Activated CD8-positive, alpha-beta memory T cell treated with anti-CD3 and anti-CD28 coated beads, Interleukin-2, amount 50 U/mL, for 1 hour (primary cell): ENCODE measurements at regions not wholly inside any gene's neighbourhood (a gene's known extent, or its start where the extent isn't known, plus 50 kb on each side); places are given as distances from the start of the nearest gene placed in this dataset.

Source experiments
- DNase-seq: peaks from one replicate; pipeline ENCODE4 v3.0.0-alpha.2; 2020; ENCODE audit errors: extremely low read depth

DNA sequence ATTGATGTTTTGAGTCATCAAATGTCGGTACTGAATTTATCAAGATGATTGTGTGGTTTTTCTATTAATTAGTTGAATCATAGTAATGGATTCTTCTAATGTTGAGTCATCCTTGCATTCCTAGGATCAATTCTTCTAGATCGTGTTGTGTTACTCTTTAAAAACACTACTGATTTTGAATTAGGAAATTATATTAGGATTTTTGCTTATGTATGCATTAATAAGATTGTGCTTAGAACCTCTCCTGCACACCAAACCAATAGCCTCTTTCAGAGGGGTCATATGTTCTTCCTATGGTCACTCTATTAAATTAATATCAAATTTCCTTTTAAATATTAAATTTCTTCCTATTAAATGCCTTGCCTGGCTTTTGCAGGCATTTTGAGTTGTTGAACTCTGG is 151.7 kb upstream of the TOPAZ1 start:
- DNase-seq, result no peak

DNA sequence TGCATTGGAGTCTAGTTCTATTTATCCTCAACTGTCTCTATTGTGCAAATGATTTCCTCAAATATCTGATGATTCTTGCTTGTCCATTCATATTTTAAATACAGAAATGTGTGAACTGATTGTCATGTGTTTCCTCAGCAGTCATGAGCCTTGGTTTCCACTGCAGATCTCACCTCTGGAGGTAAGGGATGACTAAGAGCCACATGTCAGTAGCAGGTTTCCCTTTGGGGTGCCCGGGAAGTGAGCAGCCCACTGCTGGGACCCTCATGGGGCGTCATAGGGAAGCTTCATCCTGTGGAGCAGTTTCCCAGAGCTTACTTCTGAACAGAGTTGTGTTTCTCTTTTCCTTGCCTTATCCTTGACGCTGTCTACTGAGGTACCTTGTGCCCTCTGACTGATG is 149.2 kb upstream of the TOPAZ1 start:
- DNase-seq, result no peak

DNA sequence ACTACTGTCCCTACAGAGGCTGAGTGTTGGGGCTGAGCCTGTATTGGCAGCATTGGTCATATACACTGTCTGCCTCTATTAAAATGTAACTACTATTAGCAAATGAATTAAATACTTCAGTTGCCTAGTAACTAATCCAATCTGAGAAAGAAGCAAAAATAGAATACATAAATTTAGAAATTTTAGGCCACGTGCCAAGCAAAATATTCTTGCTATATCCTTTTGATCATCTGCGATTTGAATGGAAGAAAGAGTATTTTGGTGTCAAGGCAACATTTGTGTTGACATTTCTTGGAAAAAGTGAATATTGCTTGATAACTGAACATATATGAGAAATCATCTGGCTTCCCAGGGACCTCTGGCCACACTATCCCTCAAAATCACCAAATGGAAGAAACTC is 148.2 kb upstream of the TOPAZ1 start:
- DNase-seq, result no peak

DNA sequence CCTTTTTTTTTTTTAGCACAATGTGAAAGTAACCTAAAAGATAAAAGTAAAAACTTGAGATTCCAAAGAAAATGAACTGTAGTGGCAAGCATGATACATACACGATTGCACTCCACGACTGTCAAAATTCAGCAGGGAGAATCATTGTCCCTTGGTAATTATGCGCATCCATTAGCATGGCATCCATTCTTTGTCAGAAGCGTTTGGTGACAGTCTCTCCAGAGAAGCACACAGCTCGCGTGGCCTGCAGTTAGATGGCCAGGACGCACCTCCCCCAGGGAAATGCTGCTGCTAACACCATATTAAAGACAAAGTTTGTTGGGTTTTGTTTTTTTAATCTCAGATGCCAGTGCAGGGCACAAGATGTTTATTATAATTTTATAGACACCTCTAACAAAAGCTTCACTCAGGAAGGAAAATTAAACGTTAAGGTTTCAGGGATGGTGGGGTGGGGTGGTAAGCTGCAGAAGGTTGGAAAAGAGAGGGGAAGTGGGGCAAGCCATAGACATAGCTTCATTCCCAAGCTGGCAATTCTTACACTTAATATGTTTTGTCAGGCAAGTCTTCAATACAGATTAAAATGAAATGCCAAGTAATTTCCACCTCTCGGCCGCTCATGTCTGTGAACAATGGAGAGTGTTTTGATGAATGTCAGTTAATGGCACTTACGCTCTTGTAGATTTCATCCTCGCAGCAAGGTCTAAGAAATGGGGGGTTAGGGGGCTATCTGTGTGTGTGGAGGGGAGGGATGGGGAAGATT is 142.8 kb upstream of the TOPAZ1 start:
- DNase-seq, result no peak

DNA sequence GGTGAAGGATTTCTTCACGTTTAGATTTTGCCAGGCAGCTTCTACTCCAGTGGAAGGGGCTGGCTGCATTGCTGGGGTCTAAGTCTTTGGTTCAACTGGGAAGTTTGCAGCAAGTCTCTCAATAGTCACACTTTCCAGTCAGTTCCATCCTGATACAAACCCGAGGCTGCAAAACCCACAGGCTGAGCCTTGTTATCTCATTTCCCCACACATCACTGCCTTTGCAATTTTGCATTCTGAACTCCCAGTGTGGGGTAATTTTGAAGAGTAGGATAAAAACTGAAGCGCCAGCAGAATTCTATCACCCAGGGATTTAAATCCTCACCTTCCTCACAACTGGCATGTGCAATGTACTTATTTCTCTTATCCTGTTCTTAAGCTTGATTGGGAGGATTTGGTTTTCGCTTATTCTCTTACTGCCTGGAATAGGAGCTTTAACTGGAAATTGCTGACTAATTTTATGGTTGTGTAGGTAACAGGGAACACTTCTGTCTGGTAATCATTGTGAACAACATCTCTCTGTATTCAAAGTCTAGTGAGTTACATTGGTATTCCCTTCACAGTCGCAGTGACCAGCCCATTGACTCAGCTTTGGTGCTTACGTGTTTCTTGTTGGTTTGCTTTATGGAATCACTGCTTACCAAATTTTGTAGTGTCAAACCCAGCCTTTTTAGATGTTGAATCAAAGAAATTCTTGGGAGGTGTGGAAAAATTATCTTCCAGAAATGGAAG is 142.0 kb upstream of the TOPAZ1 start:
- DNase-seq, result no peak

DNA sequence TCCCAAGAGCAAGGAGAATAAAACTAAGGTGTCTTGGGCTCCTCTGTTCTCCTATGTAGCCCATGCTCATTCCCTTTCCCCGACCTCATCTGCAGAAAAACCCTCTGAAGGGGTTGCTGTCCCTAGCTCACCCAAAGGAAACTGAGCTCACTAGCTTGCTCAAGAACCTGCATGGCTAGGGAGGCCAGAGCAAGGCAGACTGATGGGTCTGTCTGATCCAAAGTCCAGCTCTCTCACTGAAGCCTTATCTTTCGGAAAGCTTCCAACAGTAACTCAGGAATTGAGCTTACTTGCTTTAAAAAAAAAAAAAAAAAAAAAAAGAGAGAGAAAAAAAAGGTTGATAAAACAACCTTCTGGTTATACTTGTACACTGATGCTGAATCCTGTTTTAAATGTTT is 141.4 kb upstream of the TOPAZ1 start:
- no peak for DNase-seq

DNA sequence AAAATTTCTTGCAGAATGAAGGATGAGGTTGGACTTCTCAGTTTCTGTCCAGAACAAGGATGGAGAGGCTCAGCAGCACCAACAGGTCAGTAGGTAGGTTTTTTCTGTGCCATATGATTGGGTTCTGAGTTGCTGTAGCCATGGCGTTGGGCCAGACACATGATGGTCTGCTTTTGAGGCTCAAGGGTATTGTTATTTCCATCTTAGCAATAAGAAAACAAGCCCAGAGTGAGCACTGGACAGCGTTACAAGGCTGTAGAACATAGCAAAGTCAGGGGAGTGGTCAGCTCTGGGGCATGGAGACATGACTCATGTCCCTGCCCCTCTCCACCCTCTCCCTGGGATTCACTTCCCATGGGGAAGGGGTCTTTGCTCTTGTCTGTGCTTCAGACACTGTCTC is 137.6 kb upstream of the TOPAZ1 start:
- no peak for DNase-seq

DNA sequence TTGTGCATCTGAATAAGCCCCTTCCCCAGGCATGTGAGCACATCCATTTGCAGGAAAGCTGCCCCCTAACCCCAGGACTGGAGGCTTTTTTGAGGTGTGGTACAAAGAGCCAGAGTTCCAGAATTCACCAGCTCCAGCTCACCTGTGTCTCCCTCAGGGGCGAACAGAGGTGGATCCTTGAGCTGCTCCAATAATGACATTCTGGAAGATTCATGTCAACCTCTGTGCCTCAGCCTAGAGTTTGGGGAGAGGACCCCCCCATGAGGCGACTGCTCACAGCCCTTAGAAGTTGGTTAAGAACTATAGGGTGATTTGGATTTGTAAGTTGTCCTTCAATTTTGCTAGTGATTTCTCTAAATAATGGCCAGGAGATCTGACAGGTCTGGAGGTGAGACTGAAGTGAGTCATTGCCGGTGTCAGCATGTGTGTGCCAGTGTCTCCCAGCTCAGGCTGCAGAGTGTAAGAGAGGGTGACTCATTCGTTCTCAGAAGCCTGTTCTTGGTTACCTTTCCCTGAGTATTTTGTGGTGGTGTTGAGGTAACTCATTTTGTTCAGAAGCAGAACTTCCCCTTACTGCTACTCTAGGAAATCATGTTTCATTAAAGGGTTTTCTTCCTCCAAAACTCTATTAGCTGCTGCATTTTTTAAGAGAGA is 136.9 kb upstream of the TOPAZ1 start:
- no peak for DNase-seq

DNA sequence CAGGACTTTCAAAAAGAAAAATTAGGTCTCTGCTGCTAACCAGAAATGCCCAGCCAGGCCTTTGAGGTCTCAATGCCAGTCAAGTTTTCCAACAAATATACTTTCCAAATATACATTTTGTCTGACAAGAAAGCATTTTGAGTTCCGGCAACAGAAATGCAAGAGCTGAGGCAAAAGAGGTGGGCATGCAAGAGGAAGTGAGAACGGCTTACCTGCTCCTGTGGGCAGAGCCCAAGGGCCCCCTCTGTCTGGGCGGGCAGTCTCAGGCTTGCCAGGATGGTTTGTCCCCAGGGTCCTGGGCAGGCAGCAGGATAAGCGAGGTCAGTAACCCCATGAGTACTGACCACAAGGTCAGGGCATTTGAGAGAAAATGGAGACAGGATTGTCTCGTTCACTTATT is 136.1 kb upstream of the TOPAZ1 start:
- no peak for DNase-seq

DNA sequence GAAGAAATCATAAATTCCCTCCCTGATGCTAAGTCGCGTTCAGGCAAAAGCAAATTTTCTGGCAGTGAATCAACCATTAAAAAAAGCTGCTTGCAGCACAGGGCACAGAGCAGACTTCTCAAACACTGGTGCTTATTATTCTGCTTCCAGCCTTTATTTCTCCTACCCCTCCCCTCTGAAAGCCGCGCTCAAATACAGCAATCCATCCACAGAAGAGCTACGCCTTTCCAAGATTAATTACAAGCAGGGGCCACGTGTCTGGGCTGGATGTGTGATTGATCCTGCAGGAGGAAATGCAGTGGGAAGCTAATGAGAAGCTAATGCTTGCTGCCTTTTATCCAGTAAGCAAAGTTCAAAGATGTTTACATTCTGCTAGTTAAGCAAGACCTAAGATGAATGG is 134.9 kb upstream of the TOPAZ1 start:
- no peak for DNase-seq

DNA sequence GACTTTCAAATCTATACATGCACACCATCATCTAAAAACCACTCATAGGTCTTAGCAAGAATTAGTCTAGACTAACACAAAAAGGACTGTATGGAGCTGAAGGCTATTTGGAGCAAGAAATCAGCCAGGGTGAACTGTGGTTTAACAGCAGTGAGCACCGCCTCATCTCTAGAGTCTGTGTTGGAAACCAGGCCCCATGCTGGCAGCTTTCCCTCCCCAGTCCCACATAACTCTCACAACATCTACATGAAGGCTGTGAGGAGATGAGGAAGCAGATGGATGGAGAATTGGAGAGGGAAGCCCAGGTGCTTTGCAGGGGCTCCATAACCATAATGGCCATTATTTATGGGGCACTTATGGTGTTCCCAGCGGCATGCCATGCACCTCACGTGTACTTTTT is 133.2 kb upstream of the TOPAZ1 start:
- no peak for DNase-seq

DNA sequence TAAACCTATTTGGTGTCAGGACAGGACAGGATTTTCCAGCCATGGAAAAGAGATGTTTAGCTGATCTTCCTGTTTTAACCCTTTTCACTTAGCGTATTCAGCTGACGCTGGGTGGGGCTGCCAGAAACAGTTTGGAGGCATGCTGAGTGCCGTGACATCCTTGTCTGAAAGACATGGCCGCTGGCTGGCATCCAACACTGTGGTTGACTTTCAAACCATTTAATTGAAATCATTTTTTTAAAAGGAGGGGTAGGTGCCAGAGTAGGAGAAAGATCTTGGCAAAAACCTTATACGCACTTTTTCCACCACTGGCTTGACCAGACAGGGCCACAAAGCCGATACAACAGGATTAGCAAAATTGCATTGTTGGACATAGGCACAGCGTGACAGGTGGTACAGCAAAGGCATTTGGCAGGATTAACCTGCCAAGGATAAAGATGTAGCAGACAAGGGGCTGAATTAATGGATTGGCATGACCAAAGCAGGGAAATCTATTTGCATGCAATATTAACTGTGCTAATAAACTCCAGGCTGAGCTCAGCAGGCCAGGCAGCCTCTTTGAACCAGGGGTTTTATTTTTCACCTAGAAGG is 131.8 kb upstream of the TOPAZ1 start:
- no peak for DNase-seq

DNA sequence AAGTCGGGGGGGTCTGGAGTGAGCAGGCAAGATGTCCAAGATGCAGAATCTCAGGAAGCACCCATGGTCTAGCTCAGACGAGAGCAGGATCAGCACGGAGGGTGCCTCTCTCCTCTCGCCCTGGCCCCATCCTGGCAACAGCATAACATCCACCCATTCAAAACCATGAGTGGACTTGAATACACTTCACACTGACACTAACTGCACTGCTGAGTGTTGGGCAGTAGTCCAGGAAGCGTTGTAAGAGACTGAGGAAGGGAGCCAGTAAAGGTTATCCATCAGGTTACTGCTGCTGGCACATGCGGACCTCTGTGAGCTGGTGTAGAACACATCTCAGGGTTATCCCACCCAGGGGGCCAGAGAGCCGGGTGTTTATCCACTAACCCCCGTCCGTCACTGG is 131.0 kb upstream of the TOPAZ1 start:
- no peak for DNase-seq

DNA sequence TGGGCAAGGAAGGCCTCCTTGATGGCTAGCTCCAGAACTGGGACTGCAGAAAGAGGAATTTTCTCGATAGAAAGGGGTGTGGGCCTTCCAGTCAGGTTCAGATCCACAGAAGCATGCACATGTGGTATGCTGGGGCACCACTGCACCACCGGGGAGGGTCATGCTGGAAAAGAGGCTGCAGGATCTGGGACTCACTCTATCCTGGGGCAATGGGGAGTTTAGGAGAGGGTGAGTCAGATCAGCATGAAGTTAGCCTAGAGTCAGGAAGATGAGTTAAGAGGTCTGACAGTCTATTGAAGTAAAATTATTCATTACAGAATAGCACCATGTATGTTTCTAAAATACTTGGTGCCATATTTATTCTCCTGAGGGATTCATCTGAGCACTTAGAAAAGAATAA is 130.2 kb upstream of the TOPAZ1 start:
- DNase-seq, result no peak

DNA sequence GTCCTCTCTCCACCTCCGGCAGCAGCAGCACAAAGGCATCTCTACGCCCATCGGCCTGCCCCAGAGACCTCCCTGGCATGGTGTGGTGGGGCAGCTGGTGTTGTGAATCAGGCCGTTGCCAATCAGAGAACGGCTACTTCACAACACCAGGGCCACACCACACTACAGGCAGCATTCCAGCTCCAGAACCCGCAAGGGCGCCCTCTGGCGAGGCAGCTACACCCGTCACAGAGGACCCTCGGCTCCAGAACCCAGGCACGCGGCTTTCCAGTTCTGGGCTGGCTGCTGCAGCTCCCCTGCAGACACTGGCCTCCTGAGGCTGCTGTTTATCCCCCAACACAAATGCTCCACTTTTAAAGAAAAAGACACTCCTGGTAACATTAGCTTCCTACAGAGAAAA is 127.5 kb upstream of the TOPAZ1 start:
- DNase-seq, result no peak

DNA sequence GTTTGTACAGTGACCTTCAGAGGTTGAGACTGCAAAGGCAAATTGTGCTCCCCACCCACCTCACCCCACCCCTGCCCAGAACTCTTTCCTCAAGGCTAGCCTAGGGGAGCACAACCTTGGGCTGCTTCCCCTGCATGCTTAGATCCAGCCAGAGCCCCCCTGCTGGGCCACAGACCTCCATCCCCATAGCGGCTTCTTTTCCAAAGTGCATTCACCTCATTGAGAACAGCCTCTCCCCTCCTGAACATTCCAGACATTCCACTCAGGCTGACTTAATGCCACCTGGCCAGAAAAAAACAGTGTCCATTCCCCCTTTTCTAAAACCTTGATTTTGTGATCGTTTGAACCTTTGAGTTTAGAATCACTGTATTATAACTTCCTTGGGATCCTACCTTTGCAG is 124.4 kb upstream of the TOPAZ1 start:
- no peak for DNase-seq

DNA sequence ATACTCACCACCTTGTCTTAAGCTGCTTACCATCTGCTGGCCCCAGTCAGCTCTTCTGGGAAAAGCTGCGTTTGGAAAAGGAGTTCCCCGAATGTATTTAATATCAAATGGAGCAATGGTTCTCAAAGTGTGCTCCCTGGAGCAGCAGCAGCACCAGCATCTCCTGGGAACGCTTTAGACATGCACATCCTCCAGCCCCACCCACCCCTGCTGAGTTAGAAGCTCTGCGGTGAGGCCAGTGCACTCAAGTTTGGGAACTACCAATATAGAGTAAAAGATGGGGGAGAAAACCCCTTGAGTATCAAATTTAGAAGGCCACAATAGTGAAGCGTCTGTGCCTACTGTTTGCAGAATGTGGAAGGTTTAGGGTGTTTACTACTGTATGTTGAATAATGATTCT is 124.0 kb upstream of the TOPAZ1 start:
- DNase-seq, result no peak

DNA sequence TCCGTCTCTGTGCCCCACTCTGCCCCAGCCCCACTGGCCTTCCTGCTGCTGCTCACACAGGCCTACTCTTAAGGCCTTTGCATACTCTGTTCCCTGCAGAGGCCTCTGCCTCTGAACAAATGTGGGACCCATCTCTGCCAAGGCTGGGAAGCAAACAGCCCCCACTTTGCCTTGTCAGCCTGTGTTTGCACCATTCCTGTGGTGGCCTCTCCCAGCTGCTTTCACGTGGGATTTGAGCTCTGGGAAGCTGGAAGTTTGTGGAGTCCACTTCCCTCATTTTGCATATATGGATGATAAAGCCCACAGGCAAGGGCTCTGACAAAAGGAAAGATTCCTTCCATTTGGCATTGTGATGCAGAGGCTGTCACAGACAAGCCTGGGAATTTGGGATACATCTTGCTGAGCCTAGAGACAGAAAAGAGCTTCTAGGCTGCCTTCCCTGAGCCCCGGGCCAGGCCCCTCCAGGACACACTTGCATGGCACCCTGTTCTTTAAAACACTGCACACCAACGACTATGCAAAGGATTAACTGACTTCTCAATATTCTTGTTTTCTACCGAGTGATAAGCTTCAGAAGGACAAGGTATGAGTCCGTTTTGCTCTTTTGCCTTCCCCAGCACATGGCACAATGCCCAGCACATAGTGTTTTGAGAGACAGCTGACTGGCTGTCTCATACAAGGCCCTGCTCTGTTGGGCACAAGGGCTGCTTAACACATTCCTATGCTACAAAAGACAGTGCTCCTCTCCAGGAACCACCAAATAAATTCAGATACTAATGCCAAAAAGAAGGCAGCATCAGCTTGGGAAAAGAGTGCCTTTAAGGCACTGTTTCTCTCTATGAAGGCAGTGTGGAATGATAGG is 120.7 kb upstream of the TOPAZ1 start:
- DNase-seq, result no peak

DNA sequence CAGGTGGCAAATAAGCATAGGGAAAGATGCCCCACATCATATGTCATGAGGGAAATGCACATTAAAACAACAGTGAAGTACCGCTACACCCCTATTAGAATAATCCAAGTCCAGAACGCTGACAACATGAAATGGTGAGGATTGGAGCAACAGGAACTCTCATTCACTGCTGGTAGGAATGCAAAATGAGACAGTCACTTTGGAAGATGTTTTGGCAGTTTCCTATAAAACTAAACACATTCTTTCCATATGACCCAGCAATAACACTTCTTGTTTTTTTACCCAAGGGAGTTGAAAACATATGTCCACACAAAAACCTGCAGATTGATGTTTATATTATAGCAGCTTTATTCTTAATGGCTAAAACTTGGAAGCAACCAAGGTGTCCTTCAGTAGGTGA is 116.4 kb upstream of the TOPAZ1 start:
- DNase-seq, result no peak

DNA sequence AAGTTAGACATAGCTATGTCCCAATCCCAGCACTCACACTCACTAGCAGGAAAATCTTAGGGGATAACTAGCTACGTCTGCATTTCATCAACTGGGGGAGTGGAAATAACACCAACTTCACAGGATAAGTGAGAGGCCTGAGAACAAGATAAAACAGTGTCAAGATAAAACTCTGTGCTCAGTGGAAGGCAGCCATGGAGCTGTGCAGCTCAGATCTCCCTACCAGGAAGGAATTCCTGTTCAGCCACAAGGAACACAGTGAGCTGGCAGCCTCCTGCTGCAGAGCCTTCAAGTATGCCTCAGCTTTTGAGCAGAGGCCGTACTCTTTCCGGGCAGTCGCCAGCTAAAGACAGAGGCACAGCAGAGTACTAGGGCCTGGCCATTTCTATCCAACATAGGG is 115.8 kb upstream of the TOPAZ1 start:
- DNase-seq, result no peak

DNA sequence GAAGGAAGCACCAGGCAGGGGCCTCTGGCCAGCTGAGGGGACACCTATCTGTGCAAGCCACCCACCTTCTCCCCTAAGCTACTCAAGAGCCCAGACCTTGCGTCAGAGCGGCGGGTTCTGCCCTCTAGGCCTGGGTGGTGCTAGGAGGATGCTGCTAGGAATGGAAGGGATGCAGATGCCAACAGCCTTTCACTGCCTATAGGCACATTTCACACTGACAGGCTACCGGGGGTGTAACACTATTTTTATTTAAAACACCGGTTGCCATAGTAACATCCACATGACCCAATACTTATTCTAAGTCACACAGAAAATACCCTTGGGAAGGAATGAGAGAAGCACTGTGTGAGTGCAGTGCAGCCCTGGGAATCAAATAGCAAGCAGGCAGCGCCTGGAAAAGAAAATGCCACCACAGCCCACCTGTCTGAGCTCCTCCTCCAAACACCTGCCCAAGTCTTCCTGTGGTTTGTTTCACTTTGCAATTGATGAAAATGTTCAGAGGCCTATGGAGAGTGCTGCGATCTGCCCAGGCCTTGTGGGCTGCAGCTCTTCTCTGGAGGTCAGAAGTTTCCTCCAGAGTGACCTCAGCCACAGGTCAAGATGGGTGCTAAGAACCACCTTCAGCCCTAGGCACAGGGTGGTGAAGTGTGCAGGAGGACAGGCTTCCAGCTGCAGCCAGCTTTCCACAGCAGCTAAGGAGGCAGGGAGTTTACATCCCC is 113.5 kb upstream of the TOPAZ1 start:
- no peak for DNase-seq
